A549 (cell line): ENCODE measurements at regions not wholly inside any gene's neighbourhood (a gene's known extent, or its start where the extent isn't known, plus 50 kb on each side); places are given as distances from the start of the nearest gene placed in this dataset.

ENCODE experiments used
- CTCF ChIP-seq: fragments of >200 bp; sonication (Bioruptor Twin); formaldehyde crosslinking; IDR thresholded peaks from 3 replicates; pipeline ENCODE4 v1.5.1; 2016
- POLR2A ChIP-seq: IDR thresholded peaks from 2 replicates; pipeline ENCODE4 v1.6.1; 2012; ENCODE audit warnings: mild to moderate bottlenecking, low read length
- POLR2AphosphoS2 ChIP-seq: conservative IDR thresholded peaks from 2 replicates; pipeline ENCODE4 v1.6.1; 2012; ENCODE audit warnings: low read length, improper control_type of control experiment, inconsistent platforms
- RCOR1 ChIP-seq: fragments of 150-350 bp; IDR thresholded peaks from 2 replicates; pipeline ENCODE4 v1.6.1; 2014; ENCODE audit warnings: antibody characterized with exemption, low read length, low read depth
- SMC3 ChIP-seq: fragments of >200 bp; sonication (Bioruptor Twin); formaldehyde crosslinking; IDR thresholded peaks from 3 replicates; pipeline ENCODE4 v1.6.1; 2018; ENCODE audit warnings: inconsistent platforms

DNA sequence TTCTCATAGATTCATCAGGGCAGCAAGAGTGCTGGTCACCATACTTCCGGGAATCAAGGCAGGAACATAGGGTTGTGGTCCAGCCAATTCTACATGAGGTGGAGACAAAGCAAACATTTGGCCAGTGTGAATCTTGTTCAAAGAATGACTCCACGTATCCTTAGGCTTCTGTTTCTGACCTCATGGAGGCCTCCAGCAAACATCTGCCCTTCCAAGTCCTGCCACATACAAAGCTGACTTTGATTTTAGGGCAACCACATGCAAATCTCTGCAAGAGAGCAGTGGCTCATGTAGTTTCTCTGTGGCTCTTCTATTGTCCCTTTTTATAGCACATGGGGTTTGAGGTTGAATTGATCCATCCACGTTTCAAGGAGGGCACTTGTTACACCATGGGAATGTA lies 132.1 kb upstream of the MMADHC start:
- no peak for TF ChIP-seq POLR2A
- TF ChIP-seq CTCF = no peak
- TF ChIP-seq POLR2AphosphoS2 = no peak
- no peak for TF ChIP-seq RCOR1
- TF ChIP-seq SMC3 = no peak
